GM23338 (cell line): ENCODE measurements at regions not wholly inside any gene's neighbourhood (a gene's known extent, or its start where the extent isn't known, plus 50 kb on each side); places are given as distances from the start of the nearest gene placed in this dataset.

ENCODE experiments used
- CREB1 ChIP-seq: fragments of 250-450 bp; sonication (Bioruptor Pico); IDR thresholded peaks from 2 replicates; pipeline ENCODE4 v1.5.0; 2020; ENCODE audit warnings: low read depth, mild to moderate bottlenecking, moderate library complexity
- EZH2 ChIP-seq: fragments of 200-600 bp; sonication (generic); IDR thresholded peaks from one replicate; pipeline ENCODE4 v1.8.0; 2017; ENCODE audit warnings: antibody characterized with exemption, mild to moderate bottlenecking, low read depth; ENCODE audit not compliant: unreplicated experiment
- EZH2phosphoT487 ChIP-seq: fragments of 200-600 bp; sonication (generic); IDR thresholded peaks from one replicate; pipeline ENCODE4 v1.8.1; 2018; ENCODE audit warnings: antibody characterized with exemption; ENCODE audit not compliant: unreplicated experiment
- JUNB ChIP-seq: IDR thresholded peaks from one replicate; pipeline ENCODE4 v1.6.1; 2016; ENCODE audit warnings: antibody characterized with exemption; ENCODE audit not compliant: unreplicated experiment
- NANOG ChIP-seq: IDR thresholded peaks from 2 replicates; pipeline ENCODE4 v1.6.1; 2016; ENCODE audit warnings: antibody characterized with exemption, borderline replicate concordance
- REST ChIP-seq: IDR thresholded peaks from one replicate; pipeline ENCODE4 v1.6.1; 2018; ENCODE audit warnings: antibody characterized with exemption; ENCODE audit not compliant: unreplicated experiment
- STAT1 ChIP-seq: IDR thresholded peaks from one replicate; pipeline ENCODE4 v1.6.1; 2016; ENCODE audit warnings: antibody characterized with exemption; ENCODE audit not compliant: unreplicated experiment
- ZNF114 ChIP-seq: fragments of 250-450 bp; sonication (Bioruptor Pico); IDR thresholded peaks from 2 replicates; pipeline ENCODE4 v1.5.0; 2020; ENCODE audit warnings: mild to moderate bottlenecking, moderate library complexity
- TF ChIP-seq, protein P1 (sequence below), 2 experiments: fragments of 200-600 bp in 1 of 2; sonication (generic) in 1 of 2; conservative IDR thresholded peaks; 2 replicates each; pipeline versions ENCODE4 v1.5.1 to v1.6.1; 2016 to 2017; ENCODE audit warnings: antibody characterized with exemption in 2 of 2, low read depth in 2 of 2, mild to moderate bottlenecking in 2 of 2, moderate library complexity in 1 of 2

- TF ChIP-seq, protein P1, sequence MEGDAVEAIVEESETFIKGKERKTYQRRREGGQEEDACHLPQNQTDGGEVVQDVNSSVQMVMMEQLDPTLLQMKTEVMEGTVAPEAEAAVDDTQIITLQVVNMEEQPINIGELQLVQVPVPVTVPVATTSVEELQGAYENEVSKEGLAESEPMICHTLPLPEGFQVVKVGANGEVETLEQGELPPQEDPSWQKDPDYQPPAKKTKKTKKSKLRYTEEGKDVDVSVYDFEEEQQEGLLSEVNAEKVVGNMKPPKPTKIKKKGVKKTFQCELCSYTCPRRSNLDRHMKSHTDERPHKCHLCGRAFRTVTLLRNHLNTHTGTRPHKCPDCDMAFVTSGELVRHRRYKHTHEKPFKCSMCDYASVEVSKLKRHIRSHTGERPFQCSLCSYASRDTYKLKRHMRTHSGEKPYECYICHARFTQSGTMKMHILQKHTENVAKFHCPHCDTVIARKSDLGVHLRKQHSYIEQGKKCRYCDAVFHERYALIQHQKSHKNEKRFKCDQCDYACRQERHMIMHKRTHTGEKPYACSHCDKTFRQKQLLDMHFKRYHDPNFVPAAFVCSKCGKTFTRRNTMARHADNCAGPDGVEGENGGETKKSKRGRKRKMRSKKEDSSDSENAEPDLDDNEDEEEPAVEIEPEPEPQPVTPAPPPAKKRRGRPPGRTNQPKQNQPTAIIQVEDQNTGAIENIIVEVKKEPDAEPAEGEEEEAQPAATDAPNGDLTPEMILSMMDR (conservative IDR thresholded peaks at IDR 0.05; ENCODE audit: low read depth in 2 of 2), result no peak
- no peak for TF ChIP-seq EZH2
- TF ChIP-seq ZNF114 (CRISPR knock-in tag), result no peak
- no peak for TF ChIP-seq CREB1 (CRISPR knock-in tag)
- TF ChIP-seq STAT1, result no peak
- TF ChIP-seq NANOG, result no peak
- TF ChIP-seq REST, result no peak
- no peak for TF ChIP-seq JUNB
- no peak for TF ChIP-seq EZH2phosphoT487
Measured at GRCh38 chr13:70612881-70613280, 504.6 kb upstream of the KLHL1 start.
